ENCODE measurements at regions not wholly inside any gene's neighbourhood (a gene's known extent, or its start where the extent isn't known, plus 50 kb on each side); places are given as distances from the start of the nearest gene placed in this dataset.

GRCh38 chr1:194104247-194104844 lies 917.9 kb upstream of the B3GALT2 start:
- no peaks in the 10 kb centered on the region for H3K9me3 ChIP-seq (ENCODE audit: control insufficient read depth, low read length)
- no peaks in the 10 kb centered on the region for H3K4me1 ChIP-seq (ENCODE audit: control insufficient read depth, insufficient read depth, low read length, poor library complexity, severe bottlenecking)
- 71 to 90% methylated on average over 2 of the region's 2 CpGs for WGBS, 2 experiments (ENCODE audit: insufficient coverage in 2 of 2)
- no peak overlapping the region for H3K4me3 ChIP-seq (ENCODE audit: extremely low read depth, insufficient read depth, low read length, poor library complexity, severe bottlenecking)
- no peak overlapping the region for H3K27ac ChIP-seq (ENCODE audit: low read depth, low read length, severe bottlenecking)
- H3K36me3 ChIP-seq (ENCODE audit: control insufficient read depth, insufficient read depth, low read length) = no peaks in the 10 kb centered on the region

GRCh38 chr1:194103516-194104246 lies 917.3 kb upstream of the B3GALT2 start:
- no peak overlapping the region for H3K4me3 ChIP-seq (ENCODE audit: extremely low read depth, insufficient read depth, low read length, poor library complexity, severe bottlenecking)
- no peak overlapping the region for H3K27ac ChIP-seq (ENCODE audit: low read depth, low read length, severe bottlenecking)
- H3K4me1 ChIP-seq (ENCODE audit: control insufficient read depth, insufficient read depth, low read length, poor library complexity, severe bottlenecking) = no peaks in the 10 kb centered on the region
- WGBS, 2 experiments (ENCODE audit: insufficient coverage in 2 of 2) = 25 to 48% methylated on average over 1 to 2 of the region's 2 CpGs
- H3K9me3 ChIP-seq (ENCODE audit: control insufficient read depth, low read length) = no peaks in the 10 kb centered on the region
- no peaks in the 10 kb centered on the region for H3K36me3 ChIP-seq (ENCODE audit: control insufficient read depth, insufficient read depth, low read length)

- no peaks in the 10 kb centered on the region for H3K9me3 ChIP-seq (ENCODE audit: control insufficient read depth, low read length)
- WGBS, 2 experiments (ENCODE audit: insufficient coverage in 2 of 2) = no CpG with 5 or more reads among the region's 1 CpG
Measured at GRCh38 chr1:194103101-194103500, 916.7 kb upstream of the B3GALT2 start.

GRCh38 chr1:194102607-194103006 lies 916.2 kb upstream of the B3GALT2 start:
- Histone ChIP-seq H3K9me3 (ENCODE audit: control insufficient read depth, low read length) (no peaks in the 10 kb centered on the region), H3K4me1 (ENCODE audit: control insufficient read depth, insufficient read depth, low read length, poor library complexity, severe bottlenecking) (no peaks in the 10 kb centered on the region), H3K4me3 (ENCODE audit: extremely low read depth, insufficient read depth, low read length, poor library complexity, severe bottlenecking) (no peak overlapping the region), H3K36me3 (ENCODE audit: control insufficient read depth, insufficient read depth, low read length) (no peaks in the 10 kb centered on the region), H3K27ac (ENCODE audit: low read depth, low read length, severe bottlenecking) (no peak overlapping the region)
- WGBS, 2 experiments (ENCODE audit: insufficient coverage in 2 of 2) = 65 to 82% methylated on average over 2 of the region's 2 CpGs

More at GRCh38 chr1:194103101-194103500, 916.7 kb upstream of the B3GALT2 start:
- H3K4me1 ChIP-seq (ENCODE audit: control insufficient read depth, insufficient read depth, low read length, poor library complexity, severe bottlenecking) = no peaks in the 10 kb centered on the region
- H3K36me3 ChIP-seq (ENCODE audit: control insufficient read depth, insufficient read depth, low read length) = no peaks in the 10 kb centered on the region
- no peak overlapping the region for H3K4me3 ChIP-seq (ENCODE audit: extremely low read depth, insufficient read depth, low read length, poor library complexity, severe bottlenecking)
- no peak overlapping the region for H3K27ac ChIP-seq (ENCODE audit: low read depth, low read length, severe bottlenecking)

GRCh38 chr1:194084755-194085154 lies 898.3 kb upstream of the B3GALT2 start:
- Histone ChIP-seq H3K27ac (ENCODE audit: low read depth, low read length, severe bottlenecking) (no peak overlapping the region), H3K36me3 (ENCODE audit: control insufficient read depth, insufficient read depth, low read length) (no peaks in the 10 kb centered on the region), H3K4me1 (ENCODE audit: control insufficient read depth, insufficient read depth, low read length, poor library complexity, severe bottlenecking) (no peaks in the 10 kb centered on the region), H3K9me3 (ENCODE audit: control insufficient read depth, low read length) (no peaks in the 10 kb centered on the region), H3K4me3 (ENCODE audit: extremely low read depth, insufficient read depth, low read length, poor library complexity, severe bottlenecking) (no peak overlapping the region)
- 100% methylated on average over 2 of the region's 3 CpGs; no CpG with 5 or more reads in 1 of the 2 experiments for WGBS, 2 experiments (ENCODE audit: insufficient coverage in 2 of 2)

- H3K4me3 ChIP-seq (ENCODE audit: extremely low read depth, insufficient read depth, low read length, poor library complexity, severe bottlenecking) = no peak overlapping the region
- no peak overlapping the region for H3K27ac ChIP-seq (ENCODE audit: low read depth, low read length, severe bottlenecking)
- H3K4me1 ChIP-seq (ENCODE audit: control insufficient read depth, insufficient read depth, low read length, poor library complexity, severe bottlenecking) = no peaks in the 10 kb centered on the region
- no peaks in the 10 kb centered on the region for H3K9me3 ChIP-seq (ENCODE audit: control insufficient read depth, low read length)
- H3K36me3 ChIP-seq (ENCODE audit: control insufficient read depth, insufficient read depth, low read length) = no peaks in the 10 kb centered on the region
Measured at GRCh38 chr1:194081444-194081843, 895.0 kb upstream of the B3GALT2 start.

GRCh38 chr1:194080826-194081225 lies 894.4 kb upstream of the B3GALT2 start:
- Histone ChIP-seq H3K27ac (ENCODE audit: low read depth, low read length, severe bottlenecking) (no peak overlapping the region), H3K4me3 (ENCODE audit: extremely low read depth, insufficient read depth, low read length, poor library complexity, severe bottlenecking) (no peak overlapping the region), H3K36me3 (ENCODE audit: control insufficient read depth, insufficient read depth, low read length) (no peaks in the 10 kb centered on the region), H3K9me3 (ENCODE audit: control insufficient read depth, low read length) (no peaks in the 10 kb centered on the region), H3K4me1 (ENCODE audit: control insufficient read depth, insufficient read depth, low read length, poor library complexity, severe bottlenecking) (no peaks in the 10 kb centered on the region)
- WGBS, 2 experiments (ENCODE audit: insufficient coverage in 2 of 2) = no CpG with 5 or more reads among the region's 2 CpGs

- Histone ChIP-seq H3K9me3 (ENCODE audit: control insufficient read depth, low read length) (no peaks in the 10 kb centered on the region), H3K36me3 (ENCODE audit: control insufficient read depth, insufficient read depth, low read length) (no peaks in the 10 kb centered on the region), H3K4me3 (ENCODE audit: extremely low read depth, insufficient read depth, low read length, poor library complexity, severe bottlenecking) (no peak overlapping the region), H3K27ac (ENCODE audit: low read depth, low read length, severe bottlenecking) (no peak overlapping the region), H3K4me1 (ENCODE audit: control insufficient read depth, insufficient read depth, low read length, poor library complexity, severe bottlenecking) (no peaks in the 10 kb centered on the region)
- 83 to 91% methylated on average over 1 of the region's 1 CpG for WGBS, 2 experiments (ENCODE audit: insufficient coverage in 2 of 2)
Measured at GRCh38 chr1:194078765-194079164, 892.4 kb upstream of the B3GALT2 start.

- Histone ChIP-seq H3K27ac (ENCODE audit: low read depth, low read length, severe bottlenecking) (no peak overlapping the region), H3K4me1 (ENCODE audit: control insufficient read depth, insufficient read depth, low read length, poor library complexity, severe bottlenecking) (no peaks in the 10 kb centered on the region), H3K9me3 (ENCODE audit: control insufficient read depth, low read length) (no peaks in the 10 kb centered on the region), H3K36me3 (ENCODE audit: control insufficient read depth, insufficient read depth, low read length) (no peaks in the 10 kb centered on the region), H3K4me3 (ENCODE audit: extremely low read depth, insufficient read depth, low read length, poor library complexity, severe bottlenecking) (no peak overlapping the region)
- WGBS, 2 experiments (ENCODE audit: insufficient coverage in 2 of 2) = 60 to 75% methylated on average over 1 of the region's 1 CpG
Measured at GRCh38 chr1:194076646-194077045, 890.2 kb upstream of the B3GALT2 start.

- WGBS, 2 experiments (ENCODE audit: insufficient coverage in 2 of 2) = 75 to 100% methylated on average over 1 to 3 of the region's 3 CpGs
- no peaks in the 10 kb centered on the region for H3K9me3 ChIP-seq (ENCODE audit: control insufficient read depth, low read length)
- H3K36me3 ChIP-seq (ENCODE audit: control insufficient read depth, insufficient read depth, low read length) = no peaks in the 10 kb centered on the region
Measured at GRCh38 chr1:194073833-194074232, 887.4 kb upstream of the B3GALT2 start.

GRCh38 chr1:194071205-194071604 lies 884.8 kb upstream of the B3GALT2 start:
- Histone ChIP-seq H3K9me3 (ENCODE audit: control insufficient read depth, low read length) (no peaks in the 10 kb centered on the region), H3K4me1 (ENCODE audit: control insufficient read depth, insufficient read depth, low read length, poor library complexity, severe bottlenecking) (no peaks in the 10 kb centered on the region), H3K27ac (ENCODE audit: low read depth, low read length, severe bottlenecking) (no peak overlapping the region), H3K4me3 (ENCODE audit: extremely low read depth, insufficient read depth, low read length, poor library complexity, severe bottlenecking) (no peak overlapping the region), H3K36me3 (ENCODE audit: control insufficient read depth, insufficient read depth, low read length) (no peaks in the 10 kb centered on the region)

More at GRCh38 chr1:194073833-194074232, 887.4 kb upstream of the B3GALT2 start:
- Histone ChIP-seq H3K4me3 (ENCODE audit: extremely low read depth, insufficient read depth, low read length, poor library complexity, severe bottlenecking) (no peak overlapping the region), H3K4me1 (ENCODE audit: control insufficient read depth, insufficient read depth, low read length, poor library complexity, severe bottlenecking) (no peaks in the 10 kb centered on the region), H3K27ac (ENCODE audit: low read depth, low read length, severe bottlenecking) (no peak overlapping the region)
